ENCODE measurements at regions not wholly inside any gene's neighbourhood (a gene's known extent, or its start where the extent isn't known, plus 50 kb on each side); places are given as distances from the start of the nearest gene placed in this dataset.

- TF ChIP-seq, protein P1, sequence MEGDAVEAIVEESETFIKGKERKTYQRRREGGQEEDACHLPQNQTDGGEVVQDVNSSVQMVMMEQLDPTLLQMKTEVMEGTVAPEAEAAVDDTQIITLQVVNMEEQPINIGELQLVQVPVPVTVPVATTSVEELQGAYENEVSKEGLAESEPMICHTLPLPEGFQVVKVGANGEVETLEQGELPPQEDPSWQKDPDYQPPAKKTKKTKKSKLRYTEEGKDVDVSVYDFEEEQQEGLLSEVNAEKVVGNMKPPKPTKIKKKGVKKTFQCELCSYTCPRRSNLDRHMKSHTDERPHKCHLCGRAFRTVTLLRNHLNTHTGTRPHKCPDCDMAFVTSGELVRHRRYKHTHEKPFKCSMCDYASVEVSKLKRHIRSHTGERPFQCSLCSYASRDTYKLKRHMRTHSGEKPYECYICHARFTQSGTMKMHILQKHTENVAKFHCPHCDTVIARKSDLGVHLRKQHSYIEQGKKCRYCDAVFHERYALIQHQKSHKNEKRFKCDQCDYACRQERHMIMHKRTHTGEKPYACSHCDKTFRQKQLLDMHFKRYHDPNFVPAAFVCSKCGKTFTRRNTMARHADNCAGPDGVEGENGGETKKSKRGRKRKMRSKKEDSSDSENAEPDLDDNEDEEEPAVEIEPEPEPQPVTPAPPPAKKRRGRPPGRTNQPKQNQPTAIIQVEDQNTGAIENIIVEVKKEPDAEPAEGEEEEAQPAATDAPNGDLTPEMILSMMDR (IDR thresholded peaks at IDR 0.05; ENCODE audit: low read depth, low read length) = no peak
- no peak for TF ChIP-seq MAX (IDR thresholded peaks at IDR 0.05; ENCODE audit: low read depth, low read length)
Observed at GRCh38 chr2:109062145-109062858, 66.7 kb upstream of the SH3RF3 start.
